ENCODE measurements at regions not wholly inside any gene's neighbourhood (a gene's known extent, or its start where the extent isn't known, plus 50 kb on each side); places are given as distances from the start of the nearest gene placed in this dataset.

- TF ChIP-seq EZH2 (IDR thresholded peaks at IDR 0.05; ENCODE audit: insufficient read depth, poor library complexity, severe bottlenecking) (no peak), EZH2phosphoT487 (IDR thresholded peaks at IDR 0.05; ENCODE audit: insufficient read depth, low read depth) (no peak)
Observed at GRCh38 chr2:42868096-42868495, 75.7 kb upstream of the HAAO start.
